ENCODE measurements at regions not wholly inside any gene's neighbourhood (a gene's known extent, or its start where the extent isn't known, plus 50 kb on each side); places are given as distances from the start of the nearest gene placed in this dataset.
A peak's percentile ranks its signal among the peaks of the same experiment; 100 is the strongest.

DNA sequence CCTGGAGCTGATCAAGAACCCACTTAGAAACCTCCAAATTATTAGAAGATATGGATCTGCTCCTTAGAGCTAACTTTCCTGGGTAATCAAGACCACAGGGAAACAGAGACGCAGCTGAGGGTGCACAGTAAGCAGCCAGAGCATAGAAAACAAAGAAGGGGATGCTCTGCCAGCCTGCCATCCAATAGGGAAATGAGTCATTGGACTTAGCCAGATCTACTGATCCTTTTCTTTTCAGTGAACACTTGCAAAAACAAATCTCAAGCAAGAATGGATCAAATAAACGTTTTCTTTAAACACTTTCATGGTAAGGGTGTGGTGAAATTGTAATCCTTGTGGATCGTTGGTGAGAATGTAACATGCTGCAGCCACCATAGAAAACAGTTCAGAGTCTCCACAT, 474.0 kb downstream of the LTN1 start:
- no peaks in the 10 kb centered on the region for H3K36me3 ChIP-seq
- H3K4me1 ChIP-seq: peaks cover 0 to 12% of the 10 kb centered on the region in 2 donors
- no peak overlapping the region for H3K4me3 ChIP-seq
- H3K27ac ChIP-seq: no peak overlapping the region
- H3K9me3 ChIP-seq: no peaks in the 10 kb centered on the region
- no peak for DNase-seq (ENCODE audit: low spot score)
- no peaks in the 10 kb centered on the region for H3K27me3 ChIP-seq
- TF ChIP-seq, protein P1, sequence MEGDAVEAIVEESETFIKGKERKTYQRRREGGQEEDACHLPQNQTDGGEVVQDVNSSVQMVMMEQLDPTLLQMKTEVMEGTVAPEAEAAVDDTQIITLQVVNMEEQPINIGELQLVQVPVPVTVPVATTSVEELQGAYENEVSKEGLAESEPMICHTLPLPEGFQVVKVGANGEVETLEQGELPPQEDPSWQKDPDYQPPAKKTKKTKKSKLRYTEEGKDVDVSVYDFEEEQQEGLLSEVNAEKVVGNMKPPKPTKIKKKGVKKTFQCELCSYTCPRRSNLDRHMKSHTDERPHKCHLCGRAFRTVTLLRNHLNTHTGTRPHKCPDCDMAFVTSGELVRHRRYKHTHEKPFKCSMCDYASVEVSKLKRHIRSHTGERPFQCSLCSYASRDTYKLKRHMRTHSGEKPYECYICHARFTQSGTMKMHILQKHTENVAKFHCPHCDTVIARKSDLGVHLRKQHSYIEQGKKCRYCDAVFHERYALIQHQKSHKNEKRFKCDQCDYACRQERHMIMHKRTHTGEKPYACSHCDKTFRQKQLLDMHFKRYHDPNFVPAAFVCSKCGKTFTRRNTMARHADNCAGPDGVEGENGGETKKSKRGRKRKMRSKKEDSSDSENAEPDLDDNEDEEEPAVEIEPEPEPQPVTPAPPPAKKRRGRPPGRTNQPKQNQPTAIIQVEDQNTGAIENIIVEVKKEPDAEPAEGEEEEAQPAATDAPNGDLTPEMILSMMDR (IDR thresholded peaks at IDR 0.05): no peak

DNA sequence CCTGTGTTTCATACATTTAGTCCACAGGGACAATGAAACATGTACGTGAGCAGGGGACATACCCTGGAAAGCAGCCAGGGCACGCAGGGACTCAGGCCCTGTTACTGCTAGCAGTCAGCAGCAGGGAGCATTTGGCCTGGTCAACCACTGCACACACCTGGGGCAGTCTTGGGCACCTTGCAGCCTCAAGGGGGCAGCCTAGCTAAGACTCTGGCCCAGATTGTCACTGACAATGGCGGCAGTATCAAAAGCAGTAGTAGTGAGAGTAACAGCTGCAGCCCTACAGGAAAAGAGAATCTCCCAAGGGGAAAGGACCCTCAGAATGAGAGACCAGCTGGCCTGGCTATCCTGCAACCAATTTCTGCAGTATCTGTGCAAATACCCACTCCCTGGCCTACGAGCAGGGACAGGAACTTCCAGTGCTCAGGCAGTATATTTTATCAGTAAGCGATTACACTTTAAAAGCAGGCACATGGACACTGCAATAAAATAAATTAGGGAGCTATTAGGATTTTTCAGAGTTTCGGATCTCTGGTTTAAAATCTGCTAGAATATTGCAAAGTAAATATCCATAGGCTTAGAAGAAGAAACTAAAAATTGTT, 475.6 kb downstream of the LTN1 start:
- TF ChIP-seq, protein P1 (IDR thresholded peaks at IDR 0.05): peak; percentile 32 to 82
- H3K4me1 ChIP-seq: peaks cover 0 to 8% of the 10 kb centered on the region in 2 donors
- no peak for DNase-seq (ENCODE audit: low spot score)
- no peak overlapping the region for H3K27ac ChIP-seq
- H3K9me3 ChIP-seq: no peaks in the 10 kb centered on the region
- no peaks in the 10 kb centered on the region for H3K27me3 ChIP-seq
- no peak overlapping the region for H3K4me3 ChIP-seq
- H3K36me3 ChIP-seq: no peaks in the 10 kb centered on the region

DNA sequence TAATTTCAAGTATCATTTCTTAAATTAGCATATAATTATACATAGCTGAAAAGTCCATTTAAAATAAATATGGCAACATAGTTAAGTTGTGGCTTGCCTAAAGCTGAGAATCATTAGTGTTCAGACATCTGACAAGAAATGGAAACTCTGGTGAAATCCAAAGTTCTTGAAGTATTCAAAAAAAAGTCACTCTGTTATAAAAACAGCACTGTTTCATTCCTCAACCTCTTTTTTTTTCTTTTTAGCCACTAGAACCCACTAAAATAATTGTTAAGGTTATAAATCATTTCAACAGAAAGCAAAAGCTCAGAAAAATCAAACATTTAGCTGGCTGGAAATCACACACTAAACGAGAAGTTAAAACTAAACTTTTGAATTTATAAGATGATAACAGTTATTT, 476.7 kb downstream of the LTN1 start:
- no peaks in the 10 kb centered on the region for H3K27me3 ChIP-seq
- peaks cover 0 to 6% of the 10 kb centered on the region in 2 donors for H3K4me1 ChIP-seq
- TF ChIP-seq, protein P1 (IDR thresholded peaks at IDR 0.05): no peak
- no peak for DNase-seq (ENCODE audit: low spot score)
- H3K9me3 ChIP-seq: no peaks in the 10 kb centered on the region
- no peak overlapping the region for H3K4me3 ChIP-seq
- H3K36me3 ChIP-seq: no peaks in the 10 kb centered on the region
- H3K27ac ChIP-seq: no peak overlapping the region

DNA sequence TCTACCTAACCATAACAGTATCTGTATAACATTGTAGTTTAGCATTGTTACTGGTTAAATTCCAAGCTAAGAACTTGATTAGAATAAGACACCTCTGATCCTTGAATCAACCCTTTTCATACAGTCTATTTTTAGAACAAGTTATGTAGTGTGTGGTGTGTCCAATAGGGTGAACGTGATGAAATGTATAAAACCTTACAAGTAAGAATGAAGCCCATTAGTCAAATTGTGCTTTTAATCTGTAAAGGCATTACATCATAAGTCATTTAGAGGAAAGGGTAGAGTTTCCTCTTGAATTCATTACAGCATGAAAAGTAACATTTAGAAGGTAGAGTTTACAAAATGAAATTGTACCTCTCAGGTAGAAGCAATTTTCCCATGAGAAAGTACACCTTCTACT, 479.2 kb downstream of the LTN1 start:
- no peaks in the 10 kb centered on the region for H3K27me3 ChIP-seq
- TF ChIP-seq, protein P1 (IDR thresholded peaks at IDR 0.05): no peak
- H3K27ac ChIP-seq: no peak overlapping the region

DNA sequence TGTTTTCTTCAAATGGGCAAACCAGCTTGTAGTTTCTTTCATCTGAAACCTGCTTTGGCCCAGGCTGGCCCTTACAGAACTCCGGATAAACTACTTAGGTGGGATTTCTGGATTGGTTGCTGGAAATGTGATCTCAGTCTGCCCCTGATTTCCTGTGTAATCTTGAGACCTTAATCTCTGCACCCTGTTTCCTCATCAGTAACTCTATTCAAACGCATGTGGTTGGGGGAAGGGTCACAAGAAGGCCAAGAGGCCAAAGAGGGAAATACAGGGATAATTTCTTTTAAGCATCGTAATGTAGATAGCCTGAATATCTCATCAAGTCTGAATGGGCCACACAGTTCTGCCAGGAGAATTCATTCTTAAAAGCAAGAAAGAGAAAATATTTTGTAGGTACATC, 483.6 kb downstream of the LTN1 start:
- no peak for DNase-seq (ENCODE audit: low spot score)
- H3K4me3 ChIP-seq: no peak overlapping the region
- no peak overlapping the region for H3K27ac ChIP-seq
- H3K4me1 ChIP-seq: no peaks in the 10 kb centered on the region
- H3K9me3 ChIP-seq: peaks cover 0 to 20% of the 10 kb centered on the region in 2 donors
- H3K27me3 ChIP-seq: no peaks in the 10 kb centered on the region
- no peaks in the 10 kb centered on the region for H3K36me3 ChIP-seq
- TF ChIP-seq, protein P1 (IDR thresholded peaks at IDR 0.05): no peak

More for the DNA sequence above, 479.2 kb downstream of the LTN1 start:
- Histone ChIP-seq H3K4me1 (peaks cover 0 to 6% of the 10 kb centered on the region in 2 donors), H3K4me3 (no peak overlapping the region), H3K9me3 (no peaks in the 10 kb centered on the region), H3K36me3 (no peaks in the 10 kb centered on the region)
- no peak for DNase-seq (ENCODE audit: low spot score)

DNA sequence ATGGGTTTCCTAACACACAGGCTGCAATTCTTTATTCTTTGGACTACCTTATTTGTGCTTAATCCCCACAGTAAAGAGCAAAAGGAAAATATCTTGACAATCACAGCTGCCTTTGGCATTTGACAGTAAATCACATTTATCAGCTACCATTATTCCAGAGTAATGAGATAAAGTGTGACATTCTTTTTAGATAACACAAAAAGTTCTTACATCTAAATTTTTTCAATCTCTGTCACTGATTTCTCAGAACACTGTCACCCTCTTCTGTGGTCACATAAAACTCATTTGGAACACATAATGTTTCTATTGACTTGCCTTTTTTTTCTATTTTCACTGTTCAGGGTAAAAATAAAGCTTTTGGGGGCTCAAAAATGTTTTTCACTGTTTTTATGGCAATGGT, 484.6 kb downstream of the LTN1 start:
- no peak for DNase-seq (ENCODE audit: low spot score)
- TF ChIP-seq, protein P1 (IDR thresholded peaks at IDR 0.05): no peak
- H3K27me3 ChIP-seq: no peaks in the 10 kb centered on the region
- no peak overlapping the region for H3K4me3 ChIP-seq
- H3K27ac ChIP-seq: no peak overlapping the region
- peaks cover 0 to 20% of the 10 kb centered on the region in 2 donors for H3K9me3 ChIP-seq
- no peaks in the 10 kb centered on the region for H3K4me1 ChIP-seq
- H3K36me3 ChIP-seq: no peaks in the 10 kb centered on the region
